Endothelial cell of umbilical vein (primary cell): ENCODE measurements at regions not wholly inside any gene's neighbourhood (a gene's known extent, or its start where the extent isn't known, plus 50 kb on each side); places are given as distances from the start of the nearest gene placed in this dataset.

Source experiments
- BruUV-seq: library from RNA; stranded (reverse); fragments of 400-500 nt; replicated peaks from 2 replicates; lab custom pipeline; 2021; lab: Mats Ljungman, UMichigan
- CTCF ChIA-PET: fragments of 300-600, 350-600 bp; sonication (Branson Sonifier 250); formaldehyde crosslinking; loops from one replicate; lab custom pipeline; 2021; ENCODE audit warnings: antibody characterized with exemption, inconsistent platforms; lab: Charles Lee
- POLR2A ChIA-PET: fragments of 300-600, 350-600 bp; sonication (Branson Sonifier 250); formaldehyde crosslinking; loops from one replicate; lab custom pipeline; 2021; ENCODE audit warnings: antibody characterized with exemption, inconsistent platforms; lab: Charles Lee
- DNase-seq: peaks from one replicate; pipeline ENCODE4 v3.0.0-alpha.2; 2011; ENCODE audit warnings: low read depth, low spot score
- FAIRE-seq: peaks from 2 replicates; lab custom pipeline; 2011; peaks lifted over from hg19 to GRCh38; lab: Jason Lieb, UNC
- H2AFZ ChIP-seq: 2 replicates; pipeline ENCODE4 v1.6.0; 2012; ENCODE audit warnings: low read depth, low read length, control low read depth, inconsistent platforms
- H3K27ac ChIP-seq: 2 replicates; pipeline ENCODE4 v1.5.1; 2011; ENCODE audit warnings: low read depth, mild to moderate bottlenecking, control low read depth, low read length, moderate library complexity; ENCODE audit not compliant: insufficient read depth
- H3K27me3 ChIP-seq, 2 experiments: 2 replicates each; pipeline versions ENCODE4 v1.6.0 to v1.6.1; 2011; ENCODE audit warnings: low read length in 2 of 2, mixed read lengths in 1 of 2; ENCODE audit not compliant: control insufficient read depth in 2 of 2, insufficient read depth in 2 of 2
- H3K36me3 ChIP-seq, 2 experiments: 2 replicates in 1 of 2; 3 replicates in 1 of 2; pipeline ENCODE4 v1.5.1; 2011; ENCODE audit warnings: low read length in 2 of 2, mild to moderate bottlenecking in 1 of 2, moderate library complexity in 1 of 2; ENCODE audit not compliant: control insufficient read depth in 2 of 2, insufficient read depth in 2 of 2; ENCODE audit errors: extremely low read depth in 1 of 2
- H3K4me1 ChIP-seq: 3 replicates; pipeline ENCODE4 v1.5.1; 2011; ENCODE audit warnings: mild to moderate bottlenecking, low read length; ENCODE audit not compliant: control insufficient read depth, insufficient read depth; ENCODE audit errors: extremely low read depth
- H3K4me2 ChIP-seq: 2 replicates; pipeline ENCODE4 v1.6.1; 2011; ENCODE audit warnings: low read length, control low read depth, mixed read lengths; ENCODE audit not compliant: insufficient read depth
- H3K4me3 ChIP-seq, 3 experiments: fragments of 200-600 bp in 1 of 3; sonication (generic), shearing (Covaris generic) in 1 of 3; replicated peaks in 1 of 3; 2 replicates each; pipeline ENCODE4 v1.5.1; 2011 to 2016; ENCODE audit warnings: control low read depth in 3 of 3, low read length in 3 of 3, mild to moderate bottlenecking in 2 of 3, inconsistent platforms in 1 of 3, low read depth in 1 of 3, moderate library complexity in 1 of 3; ENCODE audit not compliant: insufficient read depth in 1 of 3
- H3K79me2 ChIP-seq: 2 replicates; pipeline ENCODE4 v1.6.0; 2012; ENCODE audit warnings: low read length, inconsistent platforms; ENCODE audit not compliant: control insufficient read depth, insufficient read depth
- H3K9ac ChIP-seq: replicated peaks from 2 replicates; pipeline ENCODE3; 2011; ENCODE audit warnings: low read length, control low read depth; ENCODE audit not compliant: insufficient read depth; ENCODE audit errors: extremely low read depth
- H3K9me1 ChIP-seq: replicated peaks from 3 replicates; pipeline ENCODE4 v1.6.0; 2011; ENCODE audit warnings: mild to moderate bottlenecking, low read length; ENCODE audit not compliant: control insufficient read depth, insufficient read depth; ENCODE audit errors: extremely low read depth
- H3K9me3 ChIP-seq: replicated peaks from 2 replicates; pipeline ENCODE4 v1.5.1; 2012; ENCODE audit warnings: low read length, inconsistent platforms; ENCODE audit not compliant: control insufficient read depth, insufficient read depth
- H4K20me1 ChIP-seq: replicated peaks from 2 replicates; pipeline ENCODE3; 2011; ENCODE audit warnings: mild to moderate bottlenecking, low read length; ENCODE audit not compliant: control insufficient read depth, insufficient read depth; ENCODE audit errors: extremely low read depth
- EZH2 ChIP-seq: IDR thresholded peaks from 2 replicates; pipeline ENCODE4 v1.6.1; 2012; ENCODE audit warnings: borderline replicate concordance, low read depth, mild to moderate bottlenecking, moderate library complexity, low read length, inconsistent platforms; ENCODE audit not compliant: severe bottlenecking
- FOS ChIP-seq: IDR thresholded peaks from 2 replicates; pipeline ENCODE4 v1.6.1; 2011; ENCODE audit warnings: mild to moderate bottlenecking, low read length, moderate library complexity, borderline replicate concordance; ENCODE audit not compliant: insufficient read depth
- GATA2 ChIP-seq: IDR thresholded peaks from 2 replicates; pipeline ENCODE4 v1.7.0; 2011; ENCODE audit warnings: low read depth, mild to moderate bottlenecking, moderate library complexity, mixed read lengths, low read length; ENCODE audit not compliant: insufficient read length, insufficient read depth
- JUN ChIP-seq: IDR thresholded peaks from 2 replicates; pipeline ENCODE4 v1.6.1; 2011; ENCODE audit warnings: borderline replicate concordance, low read depth; ENCODE audit not compliant: insufficient read length, insufficient read depth
- MYC ChIP-seq: IDR thresholded peaks from one replicate; pipeline ENCODE4 v1.6.1; 2011; ENCODE audit warnings: mild to moderate bottlenecking, low read depth, low read length
- POLR2A ChIP-seq: IDR thresholded peaks from 2 replicates; pipeline ENCODE4 v1.6.1; 2012; ENCODE audit warnings: low read depth, mild to moderate bottlenecking, control low read depth, low read length
- POLR2AphosphoS5 ChIP-seq: IDR thresholded peaks from 2 replicates; pipeline ENCODE4 v1.6.1; 2012; ENCODE audit warnings: low read depth, mild to moderate bottlenecking, control low read depth, low read length, moderate library complexity; ENCODE audit not compliant: insufficient read depth
- dilution Hi-C: fragments of 300-500 bp; cut with MboI; formaldehyde crosslinking; loops from one replicate; pipeline ENCODE4 v1.15.0; 2019; ENCODE audit warnings: low sequenced_read_pairs; ENCODE audit not compliant: extremely low pct_ligation_motif_present
- intact Hi-C: fragments of 100-400 bp; cut with micrococcal nuclease; formaldehyde crosslinking; loops from one replicate; pipeline ENCODE4 v1.10.0; 2022
- TF ChIP-seq, protein P1 (sequence below): IDR thresholded peaks from 2 replicates; pipeline ENCODE4 v1.6.1; 2011; ENCODE audit not compliant: insufficient read depth, insufficient read length
- TF ChIP-seq, protein P2 (sequence below), 2 donors: IDR thresholded peaks; 1 replicate in 1 of 2; 2 replicates in 1 of 2; pipeline ENCODE4 v1.5.1; 2011; ENCODE audit warnings: low read length in 2 of 2, mild to moderate bottlenecking in 2 of 2, moderate library complexity in 2 of 2, control low read depth in 1 of 2, inconsistent platforms in 1 of 2, low read depth in 1 of 2; ENCODE audit not compliant: insufficient read depth in 1 of 2; ENCODE audit errors: extremely low read depth in 1 of 2

DNA sequence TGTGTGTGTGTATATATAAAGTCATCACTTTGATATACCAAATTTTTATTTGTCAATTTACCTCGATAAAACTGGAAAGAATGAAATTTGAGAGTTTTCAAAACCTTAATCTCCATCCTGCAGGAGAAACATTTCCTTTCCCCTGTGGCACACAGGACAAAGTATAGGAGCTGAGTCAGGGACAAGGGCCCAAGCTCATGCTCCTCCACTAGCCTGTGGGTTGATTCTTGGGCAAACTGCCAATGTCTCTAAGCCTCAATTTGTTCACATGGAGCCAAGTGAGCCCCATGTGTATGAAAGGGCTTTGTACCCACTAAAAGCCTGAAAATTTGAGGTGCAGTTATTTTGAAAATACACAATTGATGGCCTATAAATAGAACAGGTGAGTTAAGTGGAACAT, 60.3 kb upstream of the IL6 start:
- intact Hi-C loops, result loop anchor here (1.0 to 10.0 kb wide), 4 partner anchors 9 to 222 kb away; no protein-coding TSS in a partner anchor
- ChIA-PET POLR2A (no interaction called here), CTCF (interaction anchor here (0.7 to 2.4 kb wide), 6 partner anchors 9 to 116 kb away, joined by 3 to 24 read pairs (median 5); partner anchors contain the start of gene IL6)
- no peak overlapping the region for H3K4me2 ChIP-seq
- H3K9ac ChIP-seq, result peak overlapping the region; percentile 51
- H3K9me1 ChIP-seq, result no peaks in the 10 kb centered on the region
- no TSS peak for BruUV-seq
- DNase-seq, result peak; percentile 81
- peaks cover 58% of the 10 kb centered on the region for H3K4me1 ChIP-seq
- no peaks in the 10 kb centered on the region for H3K36me3 ChIP-seq
- no peak overlapping the region for H3K4me3 ChIP-seq
- peak; percentile 73 for FAIRE-seq
- no peaks in the 10 kb centered on the region for H3K79me2 ChIP-seq
- no peaks in the 10 kb centered on the region for H3K27me3 ChIP-seq
- H3K27ac ChIP-seq, result peak overlapping the region; percentile 76
- H4K20me1 ChIP-seq, result no peaks in the 10 kb centered on the region
- no peak overlapping the region for H2AFZ ChIP-seq
- dilution Hi-C loops, result no loop called here
- TF ChIP-seq JUN (no peak), EZH2 (no peak), POLR2AphosphoS5 (no peak), FOS (peak; percentile 46), MYC (no peak), GATA2 (peak; percentile 59), POLR2A (no peak)
- TF ChIP-seq, protein P1, sequence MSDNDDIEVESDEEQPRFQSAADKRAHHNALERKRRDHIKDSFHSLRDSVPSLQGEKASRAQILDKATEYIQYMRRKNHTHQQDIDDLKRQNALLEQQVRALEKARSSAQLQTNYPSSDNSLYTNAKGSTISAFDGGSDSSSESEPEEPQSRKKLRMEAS, result no peak
- TF ChIP-seq, protein P2, sequence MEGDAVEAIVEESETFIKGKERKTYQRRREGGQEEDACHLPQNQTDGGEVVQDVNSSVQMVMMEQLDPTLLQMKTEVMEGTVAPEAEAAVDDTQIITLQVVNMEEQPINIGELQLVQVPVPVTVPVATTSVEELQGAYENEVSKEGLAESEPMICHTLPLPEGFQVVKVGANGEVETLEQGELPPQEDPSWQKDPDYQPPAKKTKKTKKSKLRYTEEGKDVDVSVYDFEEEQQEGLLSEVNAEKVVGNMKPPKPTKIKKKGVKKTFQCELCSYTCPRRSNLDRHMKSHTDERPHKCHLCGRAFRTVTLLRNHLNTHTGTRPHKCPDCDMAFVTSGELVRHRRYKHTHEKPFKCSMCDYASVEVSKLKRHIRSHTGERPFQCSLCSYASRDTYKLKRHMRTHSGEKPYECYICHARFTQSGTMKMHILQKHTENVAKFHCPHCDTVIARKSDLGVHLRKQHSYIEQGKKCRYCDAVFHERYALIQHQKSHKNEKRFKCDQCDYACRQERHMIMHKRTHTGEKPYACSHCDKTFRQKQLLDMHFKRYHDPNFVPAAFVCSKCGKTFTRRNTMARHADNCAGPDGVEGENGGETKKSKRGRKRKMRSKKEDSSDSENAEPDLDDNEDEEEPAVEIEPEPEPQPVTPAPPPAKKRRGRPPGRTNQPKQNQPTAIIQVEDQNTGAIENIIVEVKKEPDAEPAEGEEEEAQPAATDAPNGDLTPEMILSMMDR (IDR thresholded peaks at IDR 0.05; ENCODE audit: extremely low read depth in 1 of 2, insufficient read depth in 1 of 2, low read depth in 1 of 2, low read length in 2 of 2), result no peak
- no peaks in the 10 kb centered on the region for H3K9me3 ChIP-seq
